SK-N-MC (cell line): ENCODE measurements at regions not wholly inside any gene's neighbourhood (a gene's known extent, or its start where the extent isn't known, plus 50 kb on each side); places are given as distances from the start of the nearest gene placed in this dataset.

Experiments
- EZH2 ChIP-seq: fragments of 200-600 bp; sonication (generic); IDR thresholded peaks from one replicate; pipeline ENCODE4 v1.6.1; 2017; ENCODE audit warnings: antibody characterized with exemption
- POLR2AphosphoS5 ChIP-seq: IDR thresholded peaks from 2 replicates; pipeline ENCODE4 v1.6.1; 2012; ENCODE audit warnings: mild to moderate bottlenecking, low read depth, low read length, borderline replicate concordance

DNA sequence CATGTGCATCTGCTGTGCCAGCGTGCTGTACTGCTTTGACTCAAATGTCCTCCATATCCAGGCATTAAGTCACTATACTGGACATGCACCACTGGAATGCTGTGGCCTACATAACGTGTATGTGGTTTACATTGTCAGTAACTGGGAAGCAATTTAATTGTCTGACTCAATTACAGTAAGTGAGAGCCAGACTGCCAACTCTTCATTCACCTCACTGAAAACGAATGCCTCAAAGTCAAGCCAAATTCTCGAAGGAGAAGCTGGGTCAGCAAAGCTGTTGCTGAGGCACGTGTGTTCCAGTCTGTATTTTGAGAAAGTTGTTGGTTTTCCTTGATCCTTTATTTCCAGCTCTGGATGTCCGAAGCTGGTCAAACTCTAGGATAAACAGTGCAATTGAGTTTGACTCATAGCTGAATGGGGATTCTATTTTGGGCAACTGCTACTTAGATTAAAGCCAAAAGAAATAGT, 534.3 kb downstream of the COL12A1 start:
- no peak for TF ChIP-seq EZH2
- TF ChIP-seq POLR2AphosphoS5: no peak
